Gastroesophageal sphincter (tissue), 3 donors: ENCODE measurements at regions not wholly inside any gene's neighbourhood (a gene's known extent, or its start where the extent isn't known, plus 50 kb on each side); places are given as distances from the start of the nearest gene placed in this dataset.

Source experiments
- POLR2A ChIP-seq, 2 donors: fragments of 450-650 bp; IDR thresholded peaks; one replicate each; pipeline ENCODE4 v1.6.1; 2017; ENCODE audit warnings: antibody characterized with exemption in 2 of 2, mild to moderate bottlenecking in 2 of 2, moderate library complexity in 1 of 2
- POLR2AphosphoS5 ChIP-seq: sonication (generic); formaldehyde crosslinking; IDR thresholded peaks from one replicate; pipeline ENCODE4 v1.6.1; 2017; ENCODE audit warnings: antibody characterized with exemption
- TF ChIP-seq, protein P1 (sequence below), 4 experiments: fragments of 200-600 bp in 2 of 4; fragments of 450-650 bp in 2 of 4; sonication (generic) in 1 of 4; IDR thresholded peaks; one replicate each; pipeline ENCODE4 v1.5.1; 2017 to 2019; ENCODE audit warnings: antibody characterized with exemption in 4 of 4, mild to moderate bottlenecking in 2 of 4, moderate library complexity in 2 of 4

DNA sequence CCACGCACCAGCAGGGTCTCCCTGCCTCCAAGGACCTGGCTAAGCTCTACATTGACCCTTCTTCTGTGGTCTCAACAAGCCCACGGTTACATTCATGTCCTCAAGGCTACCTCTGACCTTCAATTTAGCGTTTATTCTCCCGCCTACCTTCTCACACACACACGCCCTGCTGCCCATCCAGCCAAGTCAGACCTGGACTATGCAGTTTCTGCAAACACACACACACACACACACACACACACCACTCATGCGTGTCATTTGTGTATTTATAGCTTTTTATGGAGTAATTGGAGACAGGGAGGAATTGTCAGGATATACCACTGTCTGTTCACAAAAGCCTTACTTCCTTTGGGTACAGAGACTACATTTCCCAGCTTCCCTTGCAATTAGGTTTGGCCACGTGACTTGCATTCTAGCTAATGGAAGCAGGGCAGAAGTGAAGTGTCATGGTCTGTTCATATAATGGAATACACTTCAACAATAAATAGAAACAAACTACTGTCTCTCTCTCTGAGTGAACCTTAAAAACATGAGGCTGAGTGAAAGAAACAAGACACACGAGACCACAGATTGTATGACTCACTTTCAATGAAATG is 53.8 kb upstream of the CPXM2 start:
- TF ChIP-seq, protein P1, sequence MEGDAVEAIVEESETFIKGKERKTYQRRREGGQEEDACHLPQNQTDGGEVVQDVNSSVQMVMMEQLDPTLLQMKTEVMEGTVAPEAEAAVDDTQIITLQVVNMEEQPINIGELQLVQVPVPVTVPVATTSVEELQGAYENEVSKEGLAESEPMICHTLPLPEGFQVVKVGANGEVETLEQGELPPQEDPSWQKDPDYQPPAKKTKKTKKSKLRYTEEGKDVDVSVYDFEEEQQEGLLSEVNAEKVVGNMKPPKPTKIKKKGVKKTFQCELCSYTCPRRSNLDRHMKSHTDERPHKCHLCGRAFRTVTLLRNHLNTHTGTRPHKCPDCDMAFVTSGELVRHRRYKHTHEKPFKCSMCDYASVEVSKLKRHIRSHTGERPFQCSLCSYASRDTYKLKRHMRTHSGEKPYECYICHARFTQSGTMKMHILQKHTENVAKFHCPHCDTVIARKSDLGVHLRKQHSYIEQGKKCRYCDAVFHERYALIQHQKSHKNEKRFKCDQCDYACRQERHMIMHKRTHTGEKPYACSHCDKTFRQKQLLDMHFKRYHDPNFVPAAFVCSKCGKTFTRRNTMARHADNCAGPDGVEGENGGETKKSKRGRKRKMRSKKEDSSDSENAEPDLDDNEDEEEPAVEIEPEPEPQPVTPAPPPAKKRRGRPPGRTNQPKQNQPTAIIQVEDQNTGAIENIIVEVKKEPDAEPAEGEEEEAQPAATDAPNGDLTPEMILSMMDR (IDR thresholded peaks at IDR 0.05) = no peak
- TF ChIP-seq POLR2A (IDR thresholded peaks at IDR 0.05) = no peak
- TF ChIP-seq POLR2AphosphoS5 = no peak
